GM12865 (cell line): ENCODE measurements at regions not wholly inside any gene's neighbourhood (a gene's known extent, or its start where the extent isn't known, plus 50 kb on each side); places are given as distances from the start of the nearest gene placed in this dataset.

Source experiments
- DNase-seq: peaks from one replicate; pipeline ENCODE4 v3.0.0; 2010; ENCODE audit warnings: low read depth
- H3K4me3 ChIP-seq: 2 replicates; pipeline ENCODE4 v1.5.1; 2011; ENCODE audit warnings: mild to moderate bottlenecking, low read depth, low read length, control low read depth
- CTCF ChIP-seq: IDR thresholded peaks from 2 replicates; pipeline ENCODE4 v1.5.1; 2011; ENCODE audit warnings: low read length, control low read depth, low read depth, inconsistent platforms; ENCODE audit not compliant: insufficient read depth; ENCODE audit errors: missing control alignments

DNA sequence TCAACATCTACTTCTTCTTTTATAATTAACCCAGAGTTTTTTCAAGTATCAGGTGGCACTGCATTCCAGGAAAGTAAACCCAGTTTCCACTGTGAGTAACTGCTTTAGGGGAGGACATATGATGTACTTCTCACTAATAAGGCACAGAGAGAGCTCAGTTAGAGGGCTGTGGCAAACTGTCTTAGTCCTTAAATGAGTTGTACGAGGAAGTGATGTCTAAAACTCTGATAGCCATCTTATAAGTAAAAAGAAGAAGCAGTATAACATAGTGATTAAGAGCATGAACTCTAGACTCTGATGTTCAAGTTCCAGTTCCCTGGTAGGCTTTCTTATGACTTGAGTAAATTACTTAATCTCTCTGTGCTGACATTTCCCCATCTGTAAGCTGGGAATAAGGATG is 58.7 kb upstream of the PTGS2 start:
- TF ChIP-seq CTCF, result no peak
- no peak overlapping the region for H3K4me3 ChIP-seq
- peak; percentile 49 for DNase-seq

DNA sequence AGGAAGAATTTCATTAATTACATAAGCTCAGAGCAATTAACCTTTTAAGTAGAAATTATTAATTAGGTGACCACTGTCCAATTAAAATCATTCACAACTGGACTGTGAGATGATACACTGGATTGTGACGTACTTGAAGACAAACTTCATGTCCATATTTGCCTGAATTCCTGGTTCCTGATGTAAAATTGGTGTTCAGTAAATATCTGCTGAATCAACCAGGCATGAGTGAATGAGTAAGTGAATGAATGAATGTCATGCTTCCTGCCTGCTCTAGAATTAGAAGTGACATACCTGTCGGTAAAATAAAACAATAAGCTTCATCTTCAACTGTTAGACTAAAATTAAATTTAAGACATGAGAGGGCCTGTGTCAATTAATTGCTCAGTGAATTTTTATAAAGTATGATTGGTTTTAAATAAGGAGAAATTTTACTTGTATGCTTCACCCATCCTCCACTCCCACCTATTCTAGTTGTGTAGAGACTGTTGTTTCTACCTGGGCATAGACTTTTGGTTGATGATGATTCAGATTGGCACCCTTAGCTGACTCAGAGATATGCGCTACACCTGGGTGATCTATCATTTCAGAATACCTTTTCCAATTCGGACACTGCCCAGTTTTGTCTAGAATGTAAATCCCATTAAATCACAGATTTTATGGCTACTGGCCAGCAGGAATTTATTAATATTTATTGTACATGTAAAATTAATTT is 56.9 kb upstream of the PTGS2 start:
- no peak for TF ChIP-seq CTCF
- no peak for DNase-seq
- H3K4me3 ChIP-seq, result no peak overlapping the region

GRCh38 chr1:186735463-186735862 is 55.2 kb upstream of the PTGS2 start:
- no peak for TF ChIP-seq CTCF
- H3K4me3 ChIP-seq, result no peak overlapping the region

GRCh38 chr1:186730951-186731729 is 50.9 kb upstream of the PTGS2 start:
- no peak for DNase-seq
- no peak overlapping the region for H3K4me3 ChIP-seq
- TF ChIP-seq CTCF, result no peak

More at GRCh38 chr1:186735463-186735862, 55.2 kb upstream of the PTGS2 start:
- DNase-seq, result no peak
